ENCODE measurements at regions not wholly inside any gene's neighbourhood (a gene's known extent, or its start where the extent isn't known, plus 50 kb on each side); places are given as distances from the start of the nearest gene placed in this dataset.

- DNase-seq = no peak
Observed at GRCh38 chr1:82511441-82511840, 710.7 kb downstream of the ADGRL2 start.

GRCh38 chr1:82510431-82510830 lies 709.7 kb downstream of the ADGRL2 start:
- DNase-seq = no peak

- no peak for DNase-seq
Observed at GRCh38 chr1:82507011-82507410, 706.3 kb downstream of the ADGRL2 start.

- no peak for DNase-seq
Observed at GRCh38 chr1:82503822-82504221, 703.1 kb downstream of the ADGRL2 start.

GRCh38 chr1:82499022-82499421 lies 698.3 kb downstream of the ADGRL2 start:
- DNase-seq = no peak

GRCh38 chr1:82494117-82494516 lies 693.4 kb downstream of the ADGRL2 start:
- no peak for DNase-seq

GRCh38 chr1:82492159-82492558 lies 691.4 kb downstream of the ADGRL2 start:
- DNase-seq = no peak

GRCh38 chr1:82491301-82492048 lies 690.7 kb downstream of the ADGRL2 start:
- no peak for DNase-seq

GRCh38 chr1:82487778-82488177 lies 687.0 kb downstream of the ADGRL2 start:
- DNase-seq = no peak

GRCh38 chr1:82486969-82487368 lies 686.2 kb downstream of the ADGRL2 start:
- DNase-seq = no peak

- DNase-seq = no peak
Observed at GRCh38 chr1:82486468-82486867, 685.7 kb downstream of the ADGRL2 start.

- no peak for DNase-seq
Observed at GRCh38 chr1:82485591-82486369, 685.0 kb downstream of the ADGRL2 start.

GRCh38 chr1:82483146-82483545 lies 682.4 kb downstream of the ADGRL2 start:
- DNase-seq = no peak

GRCh38 chr1:82478916-82479315 lies 678.2 kb downstream of the ADGRL2 start:
- no peak for DNase-seq

GRCh38 chr1:82472489-82473131 lies 671.9 kb downstream of the ADGRL2 start:
- DNase-seq = no peak

- no peak for DNase-seq
Observed at GRCh38 chr1:82466891-82467290, 666.2 kb downstream of the ADGRL2 start.

- no peak for DNase-seq
Observed at GRCh38 chr1:82466416-82466815, 665.7 kb downstream of the ADGRL2 start.

GRCh38 chr1:82465024-82465423 lies 664.3 kb downstream of the ADGRL2 start:
- no peak for DNase-seq

GRCh38 chr1:82464362-82465001 lies 663.7 kb downstream of the ADGRL2 start:
- no peak for DNase-seq

GRCh38 chr1:82463951-82464350 lies 663.2 kb downstream of the ADGRL2 start:
- DNase-seq = no peak

GRCh38 chr1:82462366-82462765 lies 661.6 kb downstream of the ADGRL2 start:
- DNase-seq = no peak

- DNase-seq = no peak
Observed at GRCh38 chr1:82455342-82455741, 654.6 kb downstream of the ADGRL2 start.

- no peak for DNase-seq
Observed at GRCh38 chr1:82454431-82454830, 653.7 kb downstream of the ADGRL2 start.

Measured in CD4-positive, alpha-beta T cell treated with Interleukin-4 for 1 hour (primary cell).